D721Med (cell line): ENCODE measurements at regions not wholly inside any gene's neighbourhood (a gene's known extent, or its start where the extent isn't known, plus 50 kb on each side); places are given as distances from the start of the nearest gene placed in this dataset.

ENCODE experiments used
- DNase-seq: peaks from one replicate; pipeline ENCODE4 v3.0.0; 2011; ENCODE audit warnings: low spot score; ENCODE audit not compliant: insufficient read length
- FAIRE-seq: peaks from 2 replicates; lab custom pipeline; 2011; peaks lifted over from hg19 to GRCh38; lab: Jason Lieb, UNC
- TF ChIP-seq, protein P1 (sequence below): IDR thresholded peaks from 2 replicates; pipeline ENCODE4 v1.5.1; 2012; ENCODE audit warnings: mild to moderate bottlenecking, control low read depth; ENCODE audit not compliant: insufficient read depth; ENCODE audit errors: missing control alignments

DNA sequence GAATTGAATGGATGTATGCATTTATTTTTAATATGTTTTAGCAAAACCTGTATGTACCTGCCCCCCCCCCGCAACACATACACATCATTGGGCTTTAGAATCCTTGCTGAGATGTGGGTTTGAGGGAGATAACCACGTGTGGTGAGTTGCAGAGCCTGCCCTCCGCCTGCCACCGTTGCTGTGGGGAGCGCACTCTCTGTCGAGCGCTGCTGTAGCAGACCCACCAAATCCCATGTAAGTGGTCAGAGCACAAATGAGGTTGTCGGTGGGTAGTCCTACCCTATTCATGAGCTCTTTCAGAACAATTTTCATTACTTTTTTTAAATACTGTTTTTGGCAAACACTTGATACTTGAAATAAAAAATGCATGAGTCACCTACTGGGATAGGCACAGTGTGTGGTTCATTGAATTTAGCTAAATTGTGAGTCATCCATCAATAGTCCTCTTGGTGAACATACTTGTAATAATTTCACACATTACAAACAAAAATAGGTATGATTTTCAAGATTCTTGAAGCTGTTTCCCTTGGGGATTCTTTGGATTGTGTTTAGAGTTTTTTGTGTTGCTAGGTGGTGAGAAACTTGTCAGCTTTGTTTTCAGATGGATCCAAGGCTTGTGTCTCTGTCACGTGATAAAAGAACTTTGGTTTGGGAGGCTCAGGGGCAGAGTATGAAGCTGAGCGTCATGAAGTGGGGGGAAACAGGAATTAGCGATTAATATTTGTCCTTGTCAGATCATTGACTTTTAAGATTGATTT lies 107.6 kb downstream of the PTCSC3 start:
- DNase-seq (no peak), FAIRE-seq (no peak)
- TF ChIP-seq, protein P1, sequence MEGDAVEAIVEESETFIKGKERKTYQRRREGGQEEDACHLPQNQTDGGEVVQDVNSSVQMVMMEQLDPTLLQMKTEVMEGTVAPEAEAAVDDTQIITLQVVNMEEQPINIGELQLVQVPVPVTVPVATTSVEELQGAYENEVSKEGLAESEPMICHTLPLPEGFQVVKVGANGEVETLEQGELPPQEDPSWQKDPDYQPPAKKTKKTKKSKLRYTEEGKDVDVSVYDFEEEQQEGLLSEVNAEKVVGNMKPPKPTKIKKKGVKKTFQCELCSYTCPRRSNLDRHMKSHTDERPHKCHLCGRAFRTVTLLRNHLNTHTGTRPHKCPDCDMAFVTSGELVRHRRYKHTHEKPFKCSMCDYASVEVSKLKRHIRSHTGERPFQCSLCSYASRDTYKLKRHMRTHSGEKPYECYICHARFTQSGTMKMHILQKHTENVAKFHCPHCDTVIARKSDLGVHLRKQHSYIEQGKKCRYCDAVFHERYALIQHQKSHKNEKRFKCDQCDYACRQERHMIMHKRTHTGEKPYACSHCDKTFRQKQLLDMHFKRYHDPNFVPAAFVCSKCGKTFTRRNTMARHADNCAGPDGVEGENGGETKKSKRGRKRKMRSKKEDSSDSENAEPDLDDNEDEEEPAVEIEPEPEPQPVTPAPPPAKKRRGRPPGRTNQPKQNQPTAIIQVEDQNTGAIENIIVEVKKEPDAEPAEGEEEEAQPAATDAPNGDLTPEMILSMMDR = no peak

DNA sequence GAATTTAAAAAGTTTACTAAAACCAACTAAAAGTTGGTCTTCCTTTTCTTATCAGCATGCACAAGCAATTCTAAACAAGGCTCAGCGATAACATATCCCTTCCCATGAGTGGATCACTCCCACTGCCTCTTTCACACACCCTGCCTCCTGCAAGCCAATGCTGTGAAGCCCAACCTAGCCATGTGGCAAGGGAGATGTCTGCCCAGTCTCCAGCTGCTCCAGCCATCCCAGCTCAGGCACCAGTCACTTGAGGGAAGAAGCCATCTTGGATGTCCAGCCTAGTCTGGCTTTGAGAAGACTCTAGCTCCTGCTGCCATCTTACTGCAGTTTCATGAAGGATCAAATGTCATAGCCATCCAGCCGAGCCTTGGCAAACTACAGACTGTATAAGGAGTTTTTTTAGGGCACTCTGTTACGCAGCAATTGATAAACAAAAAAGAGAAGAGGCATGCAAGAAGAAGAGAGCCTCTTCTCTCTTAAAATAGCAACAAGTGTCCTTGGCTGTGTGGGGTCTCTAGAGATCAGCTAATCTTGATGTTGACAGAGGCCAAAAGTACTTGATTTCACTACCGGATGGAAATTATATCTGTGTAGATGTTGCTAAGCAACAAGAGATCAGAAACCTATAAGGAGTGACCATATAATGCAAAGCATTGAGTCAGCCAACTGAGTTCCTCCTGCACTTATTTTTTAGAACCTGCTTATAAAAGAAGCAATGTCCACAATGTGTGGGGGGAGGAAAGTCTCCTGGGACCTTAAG lies 108.9 kb downstream of the PTCSC3 start:
- FAIRE-seq = no peak
- TF ChIP-seq, protein P1 = no peak
- no peak for DNase-seq

DNA sequence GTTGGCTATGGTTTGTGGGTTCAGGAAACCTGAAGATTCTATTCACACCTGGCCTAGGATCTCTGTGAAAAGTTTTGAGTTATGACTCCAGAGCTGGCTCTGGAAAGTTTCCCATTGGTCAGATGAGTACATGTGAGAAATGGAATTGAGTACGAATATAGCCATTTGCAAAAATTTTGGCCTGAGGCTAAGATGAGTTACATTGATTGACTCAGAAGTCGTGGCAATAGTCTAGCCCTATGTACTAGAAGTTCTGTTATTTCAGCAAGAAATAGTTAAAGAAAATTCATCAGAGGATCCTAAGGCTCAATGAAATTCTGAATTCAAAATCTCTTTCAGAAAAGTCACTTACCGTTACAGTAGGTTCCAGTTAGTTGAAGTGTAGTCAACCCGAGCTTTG lies 109.9 kb downstream of the PTCSC3 start:
- FAIRE-seq (no peak), DNase-seq (no peak)
- TF ChIP-seq, protein P1 = no peak

DNA sequence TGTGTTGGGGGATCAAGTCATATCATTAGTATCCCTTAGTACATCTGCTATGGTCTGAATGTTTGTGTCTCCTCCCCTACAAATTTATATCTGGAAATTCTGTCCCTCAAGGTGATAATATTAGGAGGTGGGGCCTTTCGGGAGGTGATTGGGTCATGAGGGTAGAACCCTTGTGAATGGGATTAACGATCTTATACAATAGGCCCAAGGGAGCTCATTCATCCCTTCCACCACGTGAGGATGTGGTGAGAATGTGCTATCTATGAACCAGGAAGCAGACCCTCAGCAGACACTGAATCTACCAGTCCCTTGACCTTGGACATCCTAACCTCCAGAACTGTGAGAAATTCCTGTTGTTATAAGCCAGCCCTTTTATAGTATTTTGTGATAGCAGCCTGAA lies 110.7 kb downstream of the PTCSC3 start:
- TF ChIP-seq, protein P1 = no peak
- FAIRE-seq = no peak
- DNase-seq = no peak

DNA sequence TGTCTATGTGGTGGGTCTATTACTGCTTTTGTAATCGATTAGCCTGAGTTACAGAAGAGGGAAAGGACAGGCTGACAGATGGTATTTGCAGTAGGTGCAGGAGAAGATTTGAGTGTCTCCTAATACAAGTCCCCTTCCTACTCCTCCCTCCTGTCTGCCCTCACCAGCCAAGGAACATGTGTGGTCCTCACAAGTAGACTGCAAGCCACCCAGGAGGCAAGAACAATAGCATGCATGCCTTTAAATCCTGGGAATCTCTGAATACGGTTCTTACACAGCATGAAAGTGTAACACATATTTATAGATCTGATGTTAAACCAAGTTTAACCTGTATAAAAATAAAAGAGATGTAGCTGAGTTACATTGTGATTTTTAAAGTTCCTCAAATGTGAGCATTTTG lies 117.0 kb downstream of the PTCSC3 start:
- TF ChIP-seq, protein P1 = no peak
- DNase-seq (no peak), FAIRE-seq (no peak)

DNA sequence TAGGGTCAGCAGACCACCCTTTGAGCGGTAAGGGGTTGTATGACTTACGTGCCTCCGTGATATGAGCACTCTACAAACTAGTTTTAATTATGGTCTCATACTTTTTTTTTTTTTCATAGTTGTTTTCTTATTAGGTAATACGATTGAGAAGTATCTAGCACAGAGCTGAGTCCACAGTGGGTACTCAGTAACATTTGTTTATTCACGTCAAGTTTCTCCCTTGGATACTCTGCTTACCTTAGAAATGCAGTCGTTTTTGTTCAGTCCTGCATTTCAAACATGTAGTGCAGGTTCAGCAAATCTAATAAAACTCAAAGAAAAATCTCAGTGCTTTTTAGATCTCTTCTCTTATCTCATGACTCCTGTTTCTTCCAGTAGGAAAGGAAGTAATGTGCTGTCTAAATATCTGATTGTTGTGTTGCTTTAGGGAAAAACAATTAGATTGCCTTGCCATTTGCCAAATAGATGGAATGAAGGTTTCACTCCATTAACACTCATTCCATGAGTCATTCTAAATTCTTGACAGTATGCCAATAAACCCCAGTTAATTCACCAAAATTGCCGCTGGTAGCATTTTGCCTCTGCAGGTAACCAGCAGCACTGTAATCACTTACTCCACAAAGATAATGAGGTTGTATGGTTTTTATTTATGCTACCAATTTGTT lies 118.9 kb downstream of the PTCSC3 start:
- TF ChIP-seq, protein P1 = no peak
- no peak for DNase-seq
- FAIRE-seq = no peak
